ENCODE measurements at regions not wholly inside any gene's neighbourhood (a gene's known extent, or its start where the extent isn't known, plus 50 kb on each side); places are given as distances from the start of the nearest gene placed in this dataset.

DNA sequence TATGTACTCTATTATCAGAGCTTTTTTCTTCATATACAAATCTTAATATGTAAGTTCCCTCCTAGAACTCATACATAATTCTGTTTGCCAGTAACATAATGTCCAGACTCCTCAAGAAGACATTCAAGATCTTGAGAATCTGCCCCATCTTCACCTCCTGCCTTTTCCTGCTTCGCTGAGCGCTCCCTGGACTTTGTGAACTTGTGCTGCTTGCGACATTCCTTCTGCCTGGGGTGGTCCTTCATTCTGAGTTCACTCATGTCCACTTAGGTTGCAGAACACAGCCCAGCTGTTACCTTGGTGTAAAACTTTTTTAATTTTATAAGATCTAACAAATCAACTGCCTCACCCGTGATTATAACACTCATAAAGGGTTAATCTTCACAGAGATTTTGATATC lies 478.5 kb upstream of the EPHA3 start (continued):
- TF ChIP-seq, protein P1, sequence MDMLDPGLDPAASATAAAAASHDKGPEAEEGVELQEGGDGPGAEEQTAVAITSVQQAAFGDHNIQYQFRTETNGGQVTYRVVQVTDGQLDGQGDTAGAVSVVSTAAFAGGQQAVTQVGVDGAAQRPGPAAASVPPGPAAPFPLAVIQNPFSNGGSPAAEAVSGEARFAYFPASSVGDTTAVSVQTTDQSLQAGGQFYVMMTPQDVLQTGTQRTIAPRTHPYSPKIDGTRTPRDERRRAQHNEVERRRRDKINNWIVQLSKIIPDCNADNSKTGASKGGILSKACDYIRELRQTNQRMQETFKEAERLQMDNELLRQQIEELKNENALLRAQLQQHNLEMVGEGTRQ (IDR thresholded peaks at IDR 0.05; ENCODE audit: low read length) = no peak
- TF ChIP-seq EP300 (IDR thresholded peaks at IDR 0.05; ENCODE audit: borderline replicate concordance in 1 of 2, low read depth in 2 of 2, low read length in 2 of 2) (no peak), BCL11A (IDR thresholded peaks at IDR 0.05; ENCODE audit: low read depth in 2 of 2, low read length in 2 of 2) (no peak), BRCA1 (IDR thresholded peaks at IDR 0.05; ENCODE audit: low read depth, low read length) (no peak)

All from H1 (cell line).